GM18867 (cell line): ENCODE measurements at regions not wholly inside any gene's neighbourhood (a gene's known extent, or its start where the extent isn't known, plus 50 kb on each side); places are given as distances from the start of the nearest gene placed in this dataset.
A peak's percentile ranks its signal among the peaks of the same experiment; 100 is the strongest.

ENCODE experiments used
- ATAC-seq: cut with Tn5 transposase; IDR thresholded peaks from one replicate; pipeline ENCODE4 v1.9.1; 2021; ENCODE audit warnings: mild to moderate bottlenecking, moderate library complexity; ENCODE audit not compliant: unreplicated experiment

- no peak for ATAC-seq
These were observed 165.8 kb downstream of the INSIG2 start for GRCh38 chr2:118254116-118254515.

DNA sequence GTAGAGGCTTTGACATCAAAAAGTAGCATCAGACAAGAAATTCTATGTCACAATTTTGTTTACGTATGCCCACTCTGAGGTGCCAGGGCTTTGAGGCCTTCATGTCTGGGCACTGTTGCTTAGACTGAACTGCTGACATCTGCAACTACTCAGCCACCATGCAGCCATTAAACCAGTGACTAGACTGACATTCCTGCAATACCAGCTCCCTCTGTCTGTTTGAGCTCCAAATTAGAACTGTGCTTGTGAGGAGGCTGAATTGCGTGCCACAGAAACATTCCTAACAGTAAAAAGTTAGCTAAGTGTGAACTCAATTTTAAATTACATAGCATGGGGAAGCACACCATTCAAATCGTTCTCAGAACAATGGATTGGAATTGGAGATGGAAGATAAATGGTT lies 163.2 kb downstream of the INSIG2 start:
- ATAC-seq = no peak

GRCh38 chr2:118250463-118250862 lies 162.2 kb downstream of the INSIG2 start:
- ATAC-seq = no peak

GRCh38 chr2:118250001-118250400 lies 161.7 kb downstream of the INSIG2 start:
- ATAC-seq = peak; percentile 27

- ATAC-seq = peak; percentile 79
These were observed 161.3 kb downstream of the INSIG2 start for GRCh38 chr2:118249531-118249930.

DNA sequence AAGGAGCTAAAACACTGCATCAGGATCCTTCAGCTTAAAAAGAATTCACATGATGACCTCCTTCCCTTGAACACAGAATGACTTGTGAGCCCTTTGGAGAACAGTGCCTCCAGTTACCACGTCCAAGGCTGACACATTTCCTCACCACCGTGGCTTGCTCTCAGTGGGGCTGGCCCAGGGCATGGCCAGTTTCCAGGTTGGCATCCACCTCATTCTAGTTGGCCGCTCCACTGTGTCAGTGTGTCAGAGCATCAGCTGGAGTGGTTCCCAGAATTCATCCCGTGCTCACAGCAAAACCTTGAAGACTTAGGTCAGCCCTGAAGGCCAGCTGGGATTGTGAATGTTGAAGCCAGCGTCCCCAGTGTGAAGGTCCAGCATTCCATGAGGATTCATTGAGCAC lies 158.5 kb downstream of the INSIG2 start:
- ATAC-seq = no peak

DNA sequence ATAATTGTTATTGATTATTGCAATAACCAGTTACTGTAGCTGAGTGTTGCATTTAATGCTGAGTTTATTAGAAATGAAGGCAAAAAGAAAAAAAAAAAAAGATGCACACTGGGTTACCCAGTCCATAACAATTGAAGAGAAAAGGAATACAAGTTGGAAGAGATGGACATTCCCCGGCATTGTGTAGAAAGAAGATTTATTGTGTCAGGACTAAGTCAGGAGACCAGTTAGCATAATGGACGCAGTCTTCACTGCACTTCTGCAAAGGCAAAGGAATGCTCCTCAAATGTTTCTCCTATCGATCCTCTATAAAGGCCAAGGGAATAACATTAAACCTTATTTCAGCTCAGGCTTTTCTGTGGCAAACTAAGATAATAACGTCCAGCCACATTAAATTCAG lies 157.8 kb downstream of the INSIG2 start:
- ATAC-seq = no peak

- no peak for ATAC-seq
These were observed 156.4 kb downstream of the INSIG2 start for GRCh38 chr2:118244686-118245085.

GRCh38 chr2:118243031-118243430 lies 154.8 kb downstream of the INSIG2 start:
- ATAC-seq = no peak

DNA sequence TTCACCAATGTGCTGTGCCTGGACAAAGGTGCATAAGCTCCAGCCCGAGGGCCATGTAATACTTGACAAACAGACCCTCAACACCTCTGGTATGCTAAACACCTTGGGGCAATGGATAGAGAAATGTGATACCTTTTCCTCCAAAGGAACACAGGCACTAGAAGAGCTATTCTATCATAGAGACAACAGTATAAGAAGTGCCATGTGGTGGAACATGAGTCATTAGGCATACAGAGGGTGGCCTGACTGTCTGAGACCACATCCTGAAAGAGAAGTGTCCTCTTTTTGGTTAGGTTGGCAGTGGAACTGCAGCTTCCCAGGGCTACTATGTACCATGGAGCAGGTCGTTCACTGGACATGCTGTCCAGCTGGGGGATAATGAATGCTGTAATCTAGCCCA lies 153.9 kb downstream of the INSIG2 start:
- ATAC-seq = peak; percentile 56

GRCh38 chr2:118241128-118241527 lies 152.9 kb downstream of the INSIG2 start:
- no peak for ATAC-seq

DNA sequence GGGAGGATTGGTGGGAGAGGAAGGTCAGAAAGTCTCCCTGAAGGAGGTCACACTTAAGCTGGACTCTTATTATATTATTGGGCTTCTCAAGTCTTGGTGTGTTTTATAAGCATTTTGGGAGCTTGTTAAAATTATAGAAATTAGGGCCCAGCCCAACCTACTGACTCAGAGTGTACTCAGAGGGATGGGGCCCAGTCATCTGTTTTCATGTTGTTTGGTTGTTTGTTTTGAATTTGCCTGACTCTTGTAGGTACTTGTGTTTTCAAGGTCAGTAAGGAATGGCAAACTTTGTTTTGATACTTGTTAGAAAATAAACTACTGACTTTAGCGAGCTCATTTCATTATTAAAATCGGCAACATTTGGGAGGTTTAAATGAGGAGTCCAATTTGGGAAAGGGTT lies 152.0 kb downstream of the INSIG2 start:
- ATAC-seq = no peak

DNA sequence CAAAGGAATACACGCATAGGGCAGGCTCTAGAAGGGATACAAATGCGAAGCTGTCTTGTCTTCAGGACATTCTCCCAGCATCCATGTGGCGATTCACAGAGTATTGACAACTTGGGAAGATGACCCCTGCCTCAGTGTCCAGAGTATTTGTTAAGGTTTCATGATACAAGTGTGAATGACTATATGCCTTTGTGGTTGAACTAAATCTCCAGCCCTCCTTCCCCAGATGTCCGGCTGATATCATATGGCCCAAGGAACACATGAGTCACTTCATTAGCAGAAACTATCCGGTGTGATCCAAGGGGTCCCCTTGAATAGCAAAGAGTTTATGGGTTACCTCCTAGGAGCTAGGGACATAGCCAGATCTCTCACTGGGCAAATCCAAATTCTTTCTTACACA lies 151.0 kb downstream of the INSIG2 start:
- no peak for ATAC-seq

DNA sequence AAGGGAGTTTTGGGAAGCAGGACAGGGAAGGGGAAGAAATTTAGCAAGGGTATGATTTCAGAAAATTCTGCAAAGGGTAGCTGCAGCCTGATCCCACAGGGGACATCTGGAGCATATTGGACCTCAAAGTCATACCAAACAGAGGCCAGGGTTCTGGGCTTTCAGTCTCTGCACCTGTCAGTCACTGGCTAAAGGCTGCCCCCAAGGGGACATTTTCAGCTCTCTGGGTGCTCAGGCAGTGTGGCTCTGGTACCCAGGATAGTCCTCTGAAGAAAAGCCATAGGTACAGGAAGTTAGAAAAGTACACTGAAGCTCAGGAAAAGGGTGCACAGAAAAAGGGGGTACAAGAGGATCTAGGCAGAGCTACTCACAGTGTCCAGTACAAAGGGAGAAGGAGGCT lies 149.2 kb downstream of the INSIG2 start:
- no peak for ATAC-seq

DNA sequence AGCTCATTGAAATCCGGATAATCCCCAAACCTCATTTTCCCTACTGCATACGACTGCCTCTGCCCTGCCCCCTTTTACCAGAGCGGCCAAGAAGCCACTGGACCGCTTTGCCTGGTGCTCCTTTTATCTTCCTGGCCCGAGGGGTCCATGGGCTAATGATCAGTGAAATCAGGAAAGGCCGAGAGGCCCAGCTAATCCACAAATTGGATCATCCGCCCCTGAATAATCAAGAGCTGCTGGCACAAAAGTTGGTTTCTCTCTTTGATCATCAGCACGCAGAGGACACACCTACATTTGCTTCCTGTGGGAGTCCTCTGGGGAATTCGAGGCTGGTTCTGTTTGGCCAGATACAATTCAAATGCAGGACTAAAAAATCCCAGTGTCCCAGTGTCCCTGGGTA lies 144.5 kb downstream of the INSIG2 start:
- no peak for ATAC-seq

DNA sequence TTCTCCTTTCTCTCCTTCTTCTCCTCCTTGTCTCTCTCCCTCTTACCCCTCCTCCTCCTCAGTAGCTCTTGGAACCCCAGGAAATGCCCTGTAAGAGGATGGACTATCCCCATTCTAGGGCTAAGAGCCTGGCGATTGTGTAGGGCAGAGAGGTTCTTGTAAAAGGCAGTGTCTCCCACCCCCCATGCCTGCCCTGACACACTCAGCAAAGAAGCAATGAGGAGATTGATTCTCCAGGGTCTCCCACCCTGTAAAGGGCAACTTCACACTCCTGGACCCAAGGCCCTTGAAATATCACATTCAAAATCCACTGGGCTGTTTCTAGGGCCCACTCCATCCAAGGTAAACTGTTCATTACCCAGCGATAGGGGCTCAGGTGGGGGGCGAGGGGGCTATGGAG lies 144.1 kb downstream of the INSIG2 start:
- ATAC-seq = no peak

DNA sequence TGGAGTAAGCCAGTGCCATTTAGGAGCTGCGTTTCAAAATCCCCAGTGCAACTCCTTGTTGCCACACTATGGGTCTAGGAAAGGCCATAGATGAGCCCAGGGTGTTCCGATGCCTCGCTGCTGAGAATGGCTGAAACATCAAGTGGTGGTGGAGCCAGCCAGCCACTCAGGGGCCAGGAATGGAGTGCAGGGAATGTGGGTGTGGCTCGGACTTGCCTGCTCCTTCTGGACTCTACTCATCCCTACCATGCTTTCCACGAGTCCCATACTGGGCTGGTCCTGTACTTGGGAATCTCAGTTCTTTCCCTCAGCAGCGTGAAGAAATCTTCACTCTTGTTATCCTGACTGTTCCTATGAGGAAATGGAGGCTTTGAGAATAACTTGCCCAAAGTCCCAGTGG lies 143.5 kb downstream of the INSIG2 start:
- no peak for ATAC-seq

- no peak for ATAC-seq
These were observed 139.6 kb downstream of the INSIG2 start for GRCh38 chr2:118227698-118228508.

DNA sequence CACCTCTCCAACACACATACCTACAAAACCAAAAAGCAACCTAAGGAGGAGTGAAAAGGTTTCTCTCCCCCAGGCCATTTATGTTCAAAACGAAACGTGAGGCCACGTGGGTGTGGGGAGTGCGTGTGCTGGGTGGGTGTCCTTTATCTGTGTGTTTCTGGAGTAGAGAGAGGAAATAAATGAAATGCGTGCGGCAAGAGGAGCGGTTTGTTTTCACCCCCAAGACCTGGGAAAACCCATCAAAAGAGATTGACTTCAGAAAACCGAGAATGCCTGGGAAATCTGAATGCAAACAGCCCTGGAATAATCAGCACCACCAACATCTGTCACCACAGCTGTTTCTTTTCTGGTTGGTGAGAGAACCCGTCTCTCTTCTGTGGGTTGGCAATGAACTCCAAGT lies 137.4 kb downstream of the INSIG2 start:
- no peak for ATAC-seq

DNA sequence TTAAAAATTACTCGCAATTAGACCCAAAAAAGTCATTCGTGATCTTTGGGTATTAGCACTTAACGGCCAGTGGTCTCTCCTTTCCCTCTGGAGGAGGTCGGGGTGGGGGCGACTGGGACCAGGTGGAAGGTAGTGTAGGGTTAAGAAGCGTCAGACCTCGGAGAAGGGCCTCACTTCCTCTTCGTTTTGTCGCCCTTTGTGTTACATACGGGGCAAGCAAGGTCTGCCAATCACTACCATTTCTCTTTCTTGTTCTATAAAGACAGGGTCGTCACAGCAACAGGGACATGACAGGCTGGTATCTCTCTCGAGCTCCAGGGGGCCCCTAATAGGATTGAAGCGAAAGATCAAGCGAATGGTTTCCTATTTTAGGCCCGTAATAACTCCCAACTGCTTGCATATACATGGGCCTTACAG lies 136.6 kb downstream of the INSIG2 start:
- ATAC-seq = no peak

DNA sequence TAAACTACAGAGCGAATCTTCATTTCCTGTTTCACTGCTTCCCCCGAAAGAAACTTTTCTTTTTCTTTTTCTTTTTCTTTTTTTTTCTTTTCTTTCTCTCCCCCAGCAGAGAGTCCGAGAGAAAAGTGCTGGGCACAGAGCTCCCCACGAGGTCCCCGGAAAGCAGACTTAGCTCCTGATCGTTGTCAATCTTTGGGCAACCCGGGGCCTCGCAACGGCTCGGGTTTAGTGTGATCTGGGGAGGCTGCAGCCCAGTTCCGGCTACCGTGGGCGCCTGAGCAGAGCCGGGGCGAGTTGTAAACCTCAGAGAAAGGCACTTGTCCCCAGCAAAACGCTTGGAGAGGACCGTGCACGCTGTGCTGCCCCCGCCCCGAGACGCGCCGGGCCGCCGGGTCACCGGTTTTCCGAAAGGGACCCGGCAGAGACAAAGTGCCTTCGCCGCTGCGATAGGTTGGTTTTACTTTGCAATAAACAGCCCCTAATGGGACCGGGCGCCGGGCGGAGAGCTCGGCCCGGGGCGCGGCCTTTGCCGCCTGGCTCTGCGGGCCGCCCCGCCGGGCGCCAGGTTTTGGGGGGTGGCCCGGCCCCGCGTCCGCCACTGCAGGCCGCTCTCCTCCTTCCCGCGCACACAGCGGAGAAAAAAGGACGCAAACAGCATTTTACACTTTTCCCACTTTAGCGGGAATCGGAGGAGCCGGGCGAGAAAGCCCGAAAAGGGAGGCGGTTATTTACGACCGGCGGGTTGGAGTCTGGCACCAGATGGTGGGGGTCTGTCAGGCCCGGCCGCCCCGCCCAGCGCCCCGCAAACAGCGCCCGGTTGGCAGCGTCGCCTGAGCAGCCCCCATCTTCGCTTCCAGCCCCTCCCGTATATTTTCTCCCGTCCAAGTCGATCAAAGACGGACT lies 136.0 kb downstream of the INSIG2 start:
- peak; percentile 67 for ATAC-seq

- ATAC-seq = peak; percentile 10
These were observed 135.3 kb downstream of the INSIG2 start for GRCh38 chr2:118223511-118223991.
